ENCODE measurements at regions not wholly inside any gene's neighbourhood (a gene's known extent, or its start where the extent isn't known, plus 50 kb on each side); places are given as distances from the start of the nearest gene placed in this dataset.

GRCh38 chr11:82080160-82080559 lies 653.5 kb downstream of the FAM181B start:
- H3K27me3 ChIP-seq (replicated peaks in 1 of 2; ENCODE audit: control insufficient read depth in 2 of 2, insufficient read depth in 2 of 2, low read length in 1 of 2): no peaks in the 10 kb centered on the region
- WGBS (ENCODE audit: insufficient coverage, insufficient replicate concordance, low lambda C conversion rate, missing lambda C conversion rate): 4% methylated on average over 2 of the region's 2 CpGs
- RAD21 ChIA-PET (ENCODE audit: unreplicated experiment): no interaction called here

More at GRCh38 chr11:82080160-82080559, 653.5 kb downstream of the FAM181B start:
- no peak overlapping the region for H3K27ac ChIP-seq (ENCODE audit: control insufficient read depth, insufficient read depth)
- no peaks in the 10 kb centered on the region for H3K4me1 ChIP-seq (ENCODE audit: control insufficient read depth, insufficient read depth, low read length)
- no peaks in the 10 kb centered on the region for H3K9me3 ChIP-seq (replicated peaks; ENCODE audit: control insufficient read depth, insufficient read depth, low read length)
- DNase-seq (ENCODE audit: low read depth, low spot score) (no peak), ATAC-seq (no peak), FAIRE-seq (no peak)
- in situ Hi-C loops (cut with MboI): no loop called here
- intact Hi-C loops (cut with micrococcal nuclease; ENCODE audit: unreplicated experiment): no loop called here
- H2AFZ ChIP-seq (ENCODE audit: control insufficient read depth, low read depth, low read length): no peak overlapping the region
- H3K9ac ChIP-seq (ENCODE audit: control insufficient read depth, insufficient read depth, low read length): no peak overlapping the region
- H3K4me2 ChIP-seq (ENCODE audit: control insufficient read depth, insufficient read depth): no peak overlapping the region
- BruUV-seq (replicated peaks): no TSS peak
- no peaks in the 10 kb centered on the region for H3K79me2 ChIP-seq (ENCODE audit: control insufficient read depth, insufficient read depth, low read length)
- H3K4me3 ChIP-seq: no peak overlapping the region
- POLR2A ChIA-PET: no interaction called here
- CTCF ChIA-PET: interaction anchor here (1.2 kb wide), 1 partner anchor 10 kb away, joined by 3 read pairs; no protein-coding TSS in a partner anchor
- TF ChIP-seq LARP7 (IDR thresholded peaks at IDR 0.05): no peak
- no peak for TF ChIP-seq SPI1 (IDR thresholded peaks at IDR 0.05; ENCODE audit: borderline replicate concordance, insufficient read depth, low read depth, low read length)
- TF ChIP-seq EGR1 (IDR thresholded peaks at IDR 0.05; ENCODE audit: borderline replicate concordance in 1 of 2, low read depth in 2 of 2, low read length in 2 of 2): no peak
- TF ChIP-seq, protein P1, sequence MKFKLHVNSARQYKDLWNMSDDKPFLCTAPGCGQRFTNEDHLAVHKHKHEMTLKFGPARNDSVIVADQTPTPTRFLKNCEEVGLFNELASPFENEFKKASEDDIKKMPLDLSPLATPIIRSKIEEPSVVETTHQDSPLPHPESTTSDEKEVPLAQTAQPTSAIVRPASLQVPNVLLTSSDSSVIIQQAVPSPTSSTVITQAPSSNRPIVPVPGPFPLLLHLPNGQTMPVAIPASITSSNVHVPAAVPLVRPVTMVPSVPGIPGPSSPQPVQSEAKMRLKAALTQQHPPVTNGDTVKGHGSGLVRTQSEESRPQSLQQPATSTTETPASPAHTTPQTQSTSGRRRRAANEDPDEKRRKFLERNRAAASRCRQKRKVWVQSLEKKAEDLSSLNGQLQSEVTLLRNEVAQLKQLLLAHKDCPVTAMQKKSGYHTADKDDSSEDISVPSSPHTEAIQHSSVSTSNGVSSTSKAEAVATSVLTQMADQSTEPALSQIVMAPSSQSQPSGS (IDR thresholded peaks at IDR 0.05; ENCODE audit: low read length): no peak
- TF ChIP-seq, protein P2, sequence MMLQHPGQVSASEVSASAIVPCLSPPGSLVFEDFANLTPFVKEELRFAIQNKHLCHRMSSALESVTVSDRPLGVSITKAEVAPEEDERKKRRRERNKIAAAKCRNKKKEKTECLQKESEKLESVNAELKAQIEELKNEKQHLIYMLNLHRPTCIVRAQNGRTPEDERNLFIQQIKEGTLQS (IDR thresholded peaks at IDR 0.05; ENCODE audit: borderline replicate concordance, extremely low read depth, low read depth, low read length): no peak
- TF ChIP-seq, protein P3, sequence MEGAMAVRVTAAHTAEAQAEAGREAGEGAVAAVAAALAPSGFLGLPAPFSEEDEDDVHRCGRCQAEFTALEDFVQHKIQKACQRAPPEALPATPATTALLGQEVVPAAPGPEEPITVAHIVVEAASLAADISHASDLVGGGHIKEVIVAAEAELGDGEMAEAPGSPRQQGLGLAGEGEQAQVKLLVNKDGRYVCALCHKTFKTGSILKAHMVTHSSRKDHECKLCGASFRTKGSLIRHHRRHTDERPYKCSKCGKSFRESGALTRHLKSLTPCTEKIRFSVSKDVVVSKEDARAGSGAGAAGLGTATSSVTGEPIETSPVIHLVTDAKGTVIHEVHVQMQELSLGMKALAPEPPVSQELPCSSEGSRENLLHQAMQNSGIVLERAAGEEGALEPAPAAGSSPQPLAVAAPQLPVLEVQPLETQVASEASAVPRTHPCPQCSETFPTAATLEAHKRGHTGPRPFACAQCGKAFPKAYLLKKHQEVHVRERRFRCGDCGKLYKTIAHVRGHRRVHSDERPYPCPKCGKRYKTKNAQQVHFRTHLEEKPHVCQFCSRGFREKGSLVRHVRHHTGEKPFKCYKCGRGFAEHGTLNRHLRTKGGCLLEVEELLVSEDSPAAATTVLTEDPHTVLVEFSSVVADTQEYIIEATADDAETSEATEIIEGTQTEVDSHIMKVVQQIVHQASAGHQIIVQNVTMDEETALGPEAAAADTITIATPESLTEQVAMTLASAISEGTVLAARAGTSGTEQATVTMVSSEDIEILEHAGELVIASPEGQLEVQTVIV (IDR thresholded peaks at IDR 0.05; ENCODE audit: borderline replicate concordance, partially characterized antibody): no peak
- no peak for TF ChIP-seq MTA3 (IDR thresholded peaks at IDR 0.05; ENCODE audit: borderline replicate concordance, low read length)
- TF ChIP-seq DPF2 (IDR thresholded peaks at IDR 0.05): no peak
- no peak for TF ChIP-seq TCF12 (IDR thresholded peaks at IDR 0.05; ENCODE audit: low read depth, low read length)
- TF ChIP-seq IRF3 (IDR thresholded peaks at IDR 0.05): no peak
- no peaks in the 10 kb centered on the region for H3K36me3 ChIP-seq (ENCODE audit: control insufficient read depth in 2 of 2, insufficient read depth in 2 of 2, low read length in 1 of 2)
- no peaks in the 10 kb centered on the region for H4K20me1 ChIP-seq (ENCODE audit: control insufficient read depth, insufficient read depth)
- SMC1A ChIA-PET (ENCODE audit: uncharacterized antibody, unreplicated experiment): interaction anchor here (1.2 kb wide), 1 partner anchor 12 kb away, joined by 3 read pairs; no protein-coding TSS in a partner anchor
